Prostate gland (tissue), 2 donors: ENCODE measurements at regions not wholly inside any gene's neighbourhood (a gene's known extent, or its start where the extent isn't known, plus 50 kb on each side); places are given as distances from the start of the nearest gene placed in this dataset.

ENCODE experiments used
- DNase-seq: peaks from one replicate; pipeline ENCODE4 v3.0.0-alpha.2; 2019; ENCODE audit warnings: low spot score
- H3K27ac ChIP-seq, 2 donors: fragments of 200-600 bp; sonication (generic); 2 replicates each; pipeline ENCODE4 v1.5.1; 2017 to 2019
- H3K27me3 ChIP-seq: fragments of 200-600 bp; sonication (generic); replicated peaks from 2 replicates; pipeline ENCODE4 v1.5.1; 2019; ENCODE audit not compliant: insufficient read depth
- H3K36me3 ChIP-seq, 2 donors: fragments of 200-600 bp; sonication (generic); 1 replicate in 1 of 2; 2 replicates in 1 of 2; pipeline versions ENCODE4 v1.5.1 to v1.8.1; 2017 to 2019
- H3K4me1 ChIP-seq: fragments of 200-600 bp; sonication (generic); replicated peaks from 2 replicates; pipeline ENCODE4 v1.5.1; 2019
- H3K4me3 ChIP-seq, 2 donors: fragments of 200-600 bp; sonication (generic); 2 replicates each; pipeline ENCODE4 v1.5.1; 2017 to 2019
- H3K9me3 ChIP-seq: fragments of 200-600 bp; sonication (generic); 2 replicates; pipeline ENCODE4 v1.5.1; 2017
- POLR2A ChIP-seq: fragments of 450-650 bp; IDR thresholded peaks from one replicate; pipeline ENCODE4 v1.6.1; 2016; ENCODE audit warnings: antibody characterized with exemption, mild to moderate bottlenecking
- POLR2AphosphoS5 ChIP-seq: sonication (generic); formaldehyde crosslinking; IDR thresholded peaks from one replicate; pipeline ENCODE4 v1.6.1; 2017; ENCODE audit warnings: antibody characterized with exemption
- WGBS: methylation state at CpG from one replicate; pipeline ENCODE4 v1.1.5; 2018; 5-methylcytosine and 5-hydroxymethylcytosine counted together
- intact Hi-C: fragments of 100-400 bp; cut with DNase I; formaldehyde crosslinking; loops from one replicate; pipeline ENCODE4 v1.14.2; 2022
- TF ChIP-seq, protein P1 (sequence below), 4 experiments: fragments of 200-600 bp in 2 of 4; fragments of 450-650 bp in 2 of 4; sonication (generic) in 2 of 4; IDR thresholded peaks; 1 replicate in 3 of 4; 2 replicates in 1 of 4; pipeline ENCODE4 v1.5.1; 2016 to 2019; ENCODE audit warnings: antibody characterized with exemption in 4 of 4, mild to moderate bottlenecking in 2 of 4, moderate library complexity in 2 of 4

DNA sequence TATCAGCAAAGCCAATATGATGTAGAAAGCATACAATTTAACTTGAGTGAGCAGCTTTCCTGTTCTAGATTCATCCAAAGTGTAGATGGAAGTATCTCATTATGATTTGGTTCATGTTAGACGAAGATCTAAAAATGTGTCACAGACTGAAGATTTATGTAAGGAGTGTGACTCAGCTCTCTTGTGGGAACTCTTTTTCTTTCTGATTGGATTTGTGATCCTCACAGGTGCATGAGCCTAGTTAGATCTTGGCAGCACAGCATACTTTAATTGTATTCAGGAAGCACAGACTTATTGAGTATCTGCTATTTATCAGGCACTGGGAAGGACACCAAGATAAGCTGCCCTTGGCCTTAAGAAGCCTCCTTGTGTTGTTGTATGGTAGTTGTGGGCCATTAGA, 147.1 kb downstream of the C11orf91 start:
- TF ChIP-seq POLR2A (no peak), POLR2AphosphoS5 (no peak)
- TF ChIP-seq, protein P1, sequence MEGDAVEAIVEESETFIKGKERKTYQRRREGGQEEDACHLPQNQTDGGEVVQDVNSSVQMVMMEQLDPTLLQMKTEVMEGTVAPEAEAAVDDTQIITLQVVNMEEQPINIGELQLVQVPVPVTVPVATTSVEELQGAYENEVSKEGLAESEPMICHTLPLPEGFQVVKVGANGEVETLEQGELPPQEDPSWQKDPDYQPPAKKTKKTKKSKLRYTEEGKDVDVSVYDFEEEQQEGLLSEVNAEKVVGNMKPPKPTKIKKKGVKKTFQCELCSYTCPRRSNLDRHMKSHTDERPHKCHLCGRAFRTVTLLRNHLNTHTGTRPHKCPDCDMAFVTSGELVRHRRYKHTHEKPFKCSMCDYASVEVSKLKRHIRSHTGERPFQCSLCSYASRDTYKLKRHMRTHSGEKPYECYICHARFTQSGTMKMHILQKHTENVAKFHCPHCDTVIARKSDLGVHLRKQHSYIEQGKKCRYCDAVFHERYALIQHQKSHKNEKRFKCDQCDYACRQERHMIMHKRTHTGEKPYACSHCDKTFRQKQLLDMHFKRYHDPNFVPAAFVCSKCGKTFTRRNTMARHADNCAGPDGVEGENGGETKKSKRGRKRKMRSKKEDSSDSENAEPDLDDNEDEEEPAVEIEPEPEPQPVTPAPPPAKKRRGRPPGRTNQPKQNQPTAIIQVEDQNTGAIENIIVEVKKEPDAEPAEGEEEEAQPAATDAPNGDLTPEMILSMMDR (IDR thresholded peaks at IDR 0.05) = no peak
- no peak for DNase-seq
- Histone ChIP-seq H3K4me1 (no peaks in the 10 kb centered on the region), H3K27me3 (no peaks in the 10 kb centered on the region), H3K4me3 (no peak overlapping the region), H3K9me3 (no peaks in the 10 kb centered on the region), H3K27ac (no peak overlapping the region), H3K36me3 (no peaks in the 10 kb centered on the region)
- intact Hi-C loops = no loop called here
- WGBS = 88% methylated on average over 1 of the region's 1 CpG

DNA sequence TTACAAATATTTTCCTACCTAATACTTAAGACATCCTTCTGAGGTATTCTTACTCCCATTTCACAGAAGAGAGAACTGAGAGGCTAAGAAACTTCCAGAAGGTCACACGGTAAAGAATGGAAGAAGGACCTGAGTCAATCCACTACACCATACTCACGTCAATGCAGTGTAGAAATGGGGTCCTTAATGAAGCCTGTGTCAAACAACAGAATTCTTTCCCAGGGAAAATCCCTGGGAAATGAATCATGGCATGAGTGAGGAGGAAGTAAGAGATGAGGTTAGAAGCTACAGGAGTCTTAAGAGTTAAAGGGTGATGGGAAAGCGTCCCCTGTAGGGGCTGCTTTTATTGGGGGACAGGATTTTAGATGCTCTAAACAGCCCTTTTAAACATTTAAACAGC, 147.9 kb downstream of the C11orf91 start:
- Histone ChIP-seq H3K9me3 (no peaks in the 10 kb centered on the region), H3K4me3 (no peak overlapping the region), H3K36me3 (no peaks in the 10 kb centered on the region), H3K27ac (no peak overlapping the region), H3K4me1 (no peaks in the 10 kb centered on the region), H3K27me3 (no peaks in the 10 kb centered on the region)
- intact Hi-C loops = no loop called here
- TF ChIP-seq, protein P1 (IDR thresholded peaks at IDR 0.05) = no peak
- TF ChIP-seq POLR2A (no peak), POLR2AphosphoS5 (no peak)
- no peak for DNase-seq
- 90% methylated on average over 3 of the region's 3 CpGs for WGBS

DNA sequence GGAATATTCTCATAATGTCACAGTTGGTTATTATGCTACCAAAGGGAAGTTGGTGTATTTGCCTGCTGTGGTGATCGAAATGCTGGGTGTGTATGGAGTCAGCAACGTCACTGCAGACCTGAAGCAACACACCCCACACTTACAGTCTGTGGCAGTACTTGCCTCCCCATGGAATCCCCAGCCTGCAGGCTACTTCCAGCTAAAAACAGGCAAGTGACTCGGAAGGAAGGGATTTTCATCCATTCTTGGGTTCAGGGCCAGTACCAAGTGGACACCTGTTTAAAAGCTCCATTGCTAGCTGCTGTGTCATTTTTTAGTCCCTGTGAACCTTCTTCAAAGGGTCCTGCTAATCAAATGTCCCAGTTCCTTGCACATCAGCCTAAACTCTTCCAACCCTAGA, 149.6 kb downstream of the C11orf91 start:
- Histone ChIP-seq H3K9me3 (no peaks in the 10 kb centered on the region), H3K36me3 (no peaks in the 10 kb centered on the region), H3K27ac (no peak overlapping the region), H3K4me3 (no peak overlapping the region), H3K27me3 (no peaks in the 10 kb centered on the region), H3K4me1 (no peaks in the 10 kb centered on the region)
- intact Hi-C loops = no loop called here
- WGBS = 84% methylated on average over 3 of the region's 3 CpGs
- TF ChIP-seq POLR2AphosphoS5 = no peak
- TF ChIP-seq, protein P1 (IDR thresholded peaks at IDR 0.05) = no peak
- TF ChIP-seq POLR2A = no peak
- no peak for DNase-seq

DNA sequence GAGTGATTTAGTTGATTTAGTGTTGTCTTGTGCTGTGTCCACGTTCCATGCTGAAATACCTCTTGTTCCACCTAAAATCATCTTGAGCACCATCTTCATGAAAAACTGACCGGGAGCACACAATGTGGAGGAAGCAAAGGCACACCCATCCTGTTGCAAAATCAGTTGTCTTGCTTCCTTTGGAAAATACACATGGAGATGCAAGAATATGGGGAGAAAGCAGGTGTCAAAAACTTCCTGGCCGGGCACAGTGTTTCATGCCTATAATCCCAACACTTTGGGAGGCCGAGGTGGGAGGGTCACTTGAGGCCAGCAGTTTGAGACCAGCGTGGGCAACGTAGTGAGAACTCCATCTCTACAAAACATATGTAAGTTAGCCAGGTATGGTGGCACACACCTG, 151.1 kb downstream of the C11orf91 start:
- TF ChIP-seq POLR2AphosphoS5 (no peak), POLR2A (no peak)
- TF ChIP-seq, protein P1 (IDR thresholded peaks at IDR 0.05) = no peak
- DNase-seq = no peak
- Histone ChIP-seq H3K4me3 (no peak overlapping the region), H3K27me3 (no peaks in the 10 kb centered on the region), H3K4me1 (no peaks in the 10 kb centered on the region), H3K27ac (no peak overlapping the region), H3K9me3 (no peaks in the 10 kb centered on the region), H3K36me3 (no peaks in the 10 kb centered on the region)
- intact Hi-C loops = no loop called here
- 78% methylated on average over 6 of the region's 6 CpGs for WGBS

DNA sequence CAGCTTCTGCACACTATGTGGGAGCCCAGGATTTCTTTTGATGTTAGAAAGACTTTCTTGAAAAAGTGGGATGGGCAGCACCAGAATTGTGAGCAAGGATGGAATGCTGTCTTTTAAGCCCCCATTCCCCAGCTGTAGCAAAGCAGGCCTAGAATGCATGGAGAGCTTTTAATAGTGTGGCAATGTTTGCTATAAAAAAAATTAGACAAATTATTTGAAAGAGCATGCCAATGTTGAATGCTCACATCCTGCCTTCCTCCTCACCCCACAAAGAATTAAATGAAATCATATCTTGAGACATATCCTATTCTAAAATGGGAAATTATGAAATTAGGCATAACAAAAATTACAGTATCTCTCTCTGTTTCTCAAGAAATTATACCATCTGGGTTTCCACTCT, 154.7 kb downstream of the C11orf91 start:
- H3K27ac ChIP-seq = no peak overlapping the region
- H3K9me3 ChIP-seq = no peaks in the 10 kb centered on the region
- no peak for DNase-seq
- H3K4me1 ChIP-seq = no peaks in the 10 kb centered on the region
- no peaks in the 10 kb centered on the region for H3K27me3 ChIP-seq
- no peaks in the 10 kb centered on the region for H3K36me3 ChIP-seq
- intact Hi-C loops = no loop called here
- TF ChIP-seq POLR2A (no peak), POLR2AphosphoS5 (no peak)
- TF ChIP-seq, protein P1 (IDR thresholded peaks at IDR 0.05) = no peak
- no peak overlapping the region for H3K4me3 ChIP-seq
